Esophagus muscularis mucosa (tissue), 4 donors: ENCODE measurements at regions not wholly inside any gene's neighbourhood (a gene's known extent, or its start where the extent isn't known, plus 50 kb on each side); places are given as distances from the start of the nearest gene placed in this dataset.
"Not testable (repeated sequence)": the region's sequence is repeated elsewhere in the genome, so short reads cannot be mapped to it uniquely, and the experiment has no call there.

Experiments used
- EP300 ChIP-seq: sonication (generic); formaldehyde crosslinking; IDR thresholded peaks from one replicate; pipeline ENCODE4 v1.6.1; 2017; ENCODE audit warnings: antibody characterized with exemption
- POLR2A ChIP-seq: fragments of 450-650 bp; IDR thresholded peaks from one replicate; pipeline ENCODE4 v1.6.1; 2017; ENCODE audit warnings: antibody characterized with exemption, moderate library complexity, mild to moderate bottlenecking, low read depth
- POLR2AphosphoS5 ChIP-seq, 2 donors: sonication (generic); formaldehyde crosslinking; IDR thresholded peaks; one replicate each; pipeline ENCODE4 v1.6.1; 2017; ENCODE audit warnings: antibody characterized with exemption in 2 of 2
- TF ChIP-seq, protein P1 (sequence below), 3 experiments: fragments of 200-600 bp in 2 of 3; fragments of 450-650 bp in 1 of 3; sonication (generic) in 2 of 3; IDR thresholded peaks; one replicate each; pipeline ENCODE4 v1.5.1; 2017 to 2019; ENCODE audit warnings: antibody characterized with exemption in 3 of 3, mild to moderate bottlenecking in 2 of 3, moderate library complexity in 1 of 3

DNA sequence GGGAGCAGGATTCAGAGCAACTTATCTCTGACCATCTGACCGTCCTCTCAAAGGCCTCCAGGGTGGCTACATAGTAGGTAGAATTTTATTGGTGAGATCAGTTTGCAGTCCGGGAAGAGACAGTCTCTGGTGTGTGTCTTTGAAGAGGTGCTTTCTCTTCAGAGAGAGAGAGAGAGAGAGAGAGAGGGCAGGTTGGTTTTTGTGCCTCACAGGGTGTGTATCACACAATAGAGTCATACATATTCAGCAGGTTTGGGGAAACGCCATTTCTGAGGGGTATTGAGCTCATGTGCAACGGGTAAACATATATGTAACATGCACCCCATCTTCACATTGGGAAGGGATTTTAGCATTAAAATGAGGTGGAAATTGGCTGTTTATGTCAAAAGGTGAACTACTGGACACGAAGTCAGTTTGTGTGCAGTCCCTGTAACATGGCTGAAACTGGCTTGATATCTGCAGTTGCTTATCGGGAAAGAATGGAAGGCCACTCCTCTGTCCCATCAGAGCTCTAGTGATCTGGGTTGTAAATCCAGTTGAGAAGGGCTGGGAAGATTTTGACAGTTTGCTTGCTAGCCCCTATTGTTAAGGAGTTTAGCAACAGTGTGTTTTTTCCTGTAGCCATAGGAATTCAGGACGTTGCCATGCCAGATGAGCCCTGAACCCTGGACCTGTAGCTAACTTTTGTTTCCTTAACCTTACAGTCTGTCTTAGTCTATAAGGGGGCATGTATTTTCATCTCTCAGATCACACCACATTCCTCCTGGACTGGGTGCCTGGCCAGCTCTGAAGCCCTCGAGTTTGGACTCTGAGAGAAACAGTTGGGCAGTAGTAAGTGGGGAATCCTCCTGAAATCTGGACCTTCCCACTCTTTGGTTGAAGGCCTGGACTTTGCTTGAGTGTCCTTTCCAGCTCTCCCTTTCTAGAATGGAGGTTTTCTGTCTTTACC, 171.6 kb upstream of the NOTCH2NLA start:
- TF ChIP-seq, protein P1, sequence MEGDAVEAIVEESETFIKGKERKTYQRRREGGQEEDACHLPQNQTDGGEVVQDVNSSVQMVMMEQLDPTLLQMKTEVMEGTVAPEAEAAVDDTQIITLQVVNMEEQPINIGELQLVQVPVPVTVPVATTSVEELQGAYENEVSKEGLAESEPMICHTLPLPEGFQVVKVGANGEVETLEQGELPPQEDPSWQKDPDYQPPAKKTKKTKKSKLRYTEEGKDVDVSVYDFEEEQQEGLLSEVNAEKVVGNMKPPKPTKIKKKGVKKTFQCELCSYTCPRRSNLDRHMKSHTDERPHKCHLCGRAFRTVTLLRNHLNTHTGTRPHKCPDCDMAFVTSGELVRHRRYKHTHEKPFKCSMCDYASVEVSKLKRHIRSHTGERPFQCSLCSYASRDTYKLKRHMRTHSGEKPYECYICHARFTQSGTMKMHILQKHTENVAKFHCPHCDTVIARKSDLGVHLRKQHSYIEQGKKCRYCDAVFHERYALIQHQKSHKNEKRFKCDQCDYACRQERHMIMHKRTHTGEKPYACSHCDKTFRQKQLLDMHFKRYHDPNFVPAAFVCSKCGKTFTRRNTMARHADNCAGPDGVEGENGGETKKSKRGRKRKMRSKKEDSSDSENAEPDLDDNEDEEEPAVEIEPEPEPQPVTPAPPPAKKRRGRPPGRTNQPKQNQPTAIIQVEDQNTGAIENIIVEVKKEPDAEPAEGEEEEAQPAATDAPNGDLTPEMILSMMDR (IDR thresholded peaks at IDR 0.05) = not testable (repeated sequence)
- TF ChIP-seq EP300; POLR2A; POLR2AphosphoS5 (IDR thresholded peaks at IDR 0.05): not testable (repeated sequence)
